IMR-90 (cell line): ENCODE measurements at regions not wholly inside any gene's neighbourhood (a gene's known extent, or its start where the extent isn't known, plus 50 kb on each side); places are given as distances from the start of the nearest gene placed in this dataset.

Source experiments
- ATAC-seq: fragments of 200-7000 bp; cut with Tn5 transposase; 2 replicates; pipeline ENCODE4 v1.9.1; 2020; ENCODE audit warnings: low read depth, mild to moderate bottlenecking, moderate library complexity
- BruUV-seq: library from RNA; stranded (reverse); fragments of 400-500 nt; replicated peaks from 2 replicates; lab custom pipeline; 2021; lab: Mats Ljungman, UMichigan
- CTCF ChIA-PET: fragments of 300-600 bp; formaldehyde crosslinking; extraction: SDS; loops from one replicate; lab custom pipeline; 2021; ENCODE audit warnings: antibody characterized with exemption; lab: Yijun Ruan, JAX
- POLR2A ChIA-PET: fragments of 300-600 bp; sonication (Branson Sonifier 250); formaldehyde crosslinking; loops from one replicate; lab custom pipeline; 2022; ENCODE audit warnings: antibody characterized with exemption; ENCODE audit not compliant: unreplicated experiment; lab: Charles Lee
- DNase-seq: peaks from one replicate; pipeline ENCODE4 v3.0.0; 2013
- H2AFZ ChIP-seq: replicated peaks from 2 replicates; pipeline ENCODE3; 2013; ENCODE audit warnings: low read length, mild to moderate bottlenecking; ENCODE audit not compliant: poor library complexity
- H2AK5ac ChIP-seq: 2 replicates; pipeline ENCODE4 v1.6.1; 2013; ENCODE audit warnings: low read depth, low read length, inconsistent platforms
- H2AK9ac ChIP-seq: replicated peaks from 2 replicates; pipeline ENCODE3; 2013; ENCODE audit warnings: mild to moderate bottlenecking, low read depth, low read length, moderate library complexity; ENCODE audit not compliant: poor library complexity
- H2BK120ac ChIP-seq: 2 replicates; pipeline ENCODE4 v1.6.1; 2013; ENCODE audit warnings: low read depth, low read length, inconsistent platforms
- H2BK15ac ChIP-seq: 3 replicates; pipeline ENCODE4 v1.6.1; 2013; ENCODE audit warnings: low read depth, low read length, inconsistent platforms
- H2BK20ac ChIP-seq: 2 replicates; pipeline ENCODE4 v1.6.1; 2013; ENCODE audit warnings: low read depth, mild to moderate bottlenecking, inconsistent platforms, low read length, moderate library complexity
- H2BK5ac ChIP-seq: 2 replicates; pipeline ENCODE4 v1.6.1; 2013; ENCODE audit warnings: mild to moderate bottlenecking, low read depth, low read length, inconsistent platforms; ENCODE audit not compliant: poor library complexity, severe bottlenecking
- H3K14ac ChIP-seq: replicated peaks from 2 replicates; pipeline ENCODE4 v1.6.1; 2013; ENCODE audit warnings: low read depth, low read length, inconsistent platforms
- H3K18ac ChIP-seq: 2 replicates; pipeline ENCODE4 v1.6.1; 2013; ENCODE audit warnings: low read depth, low read length, control low read depth
- H3K23ac ChIP-seq: 2 replicates; pipeline ENCODE4 v1.6.1; 2013; ENCODE audit warnings: low read depth, low read length, inconsistent platforms
- H3K27ac ChIP-seq: 2 replicates; pipeline ENCODE4 v1.5.1; 2013; ENCODE audit warnings: mild to moderate bottlenecking, control low read depth, low read length; ENCODE audit not compliant: insufficient read depth
- H3K27me3 ChIP-seq: 2 replicates; pipeline ENCODE4 v1.6.1; 2013; ENCODE audit warnings: low read length; ENCODE audit not compliant: control insufficient read depth, insufficient read depth
- H3K36me3 ChIP-seq: 2 replicates; pipeline ENCODE4 v1.6.1; 2013; ENCODE audit warnings: low read length, mixed read lengths; ENCODE audit not compliant: control insufficient read depth, insufficient read depth
- H3K4ac ChIP-seq: 2 replicates; pipeline ENCODE4 v1.6.1; 2013; ENCODE audit warnings: low read depth, low read length, inconsistent platforms
- H3K4me1 ChIP-seq: 2 replicates; pipeline ENCODE4 v1.6.1; 2013; ENCODE audit warnings: low read length, mixed read lengths; ENCODE audit not compliant: control insufficient read depth, insufficient read depth
- H3K4me2 ChIP-seq: 2 replicates; pipeline ENCODE4 v1.6.1; 2013; ENCODE audit warnings: low read depth, mild to moderate bottlenecking, control low read depth, low read length, moderate library complexity
- H3K4me3 ChIP-seq: 2 replicates; pipeline ENCODE4 v1.5.1; 2013; ENCODE audit warnings: low read depth, mild to moderate bottlenecking, control low read depth, low read length, moderate library complexity; ENCODE audit not compliant: insufficient read depth
- H3K56ac ChIP-seq: 2 replicates; pipeline ENCODE4 v1.6.1; 2013; ENCODE audit warnings: low read length, inconsistent platforms; ENCODE audit not compliant: insufficient read depth; ENCODE audit errors: extremely low read depth
- H3K79me1 ChIP-seq, 2 experiments: 2 replicates each; pipeline ENCODE4 v1.6.1; 2013; ENCODE audit warnings: low read length in 2 of 2, inconsistent platforms in 1 of 2, low read depth in 1 of 2
- H3K9ac ChIP-seq: 2 replicates; pipeline ENCODE4 v1.6.1; 2013; ENCODE audit warnings: low read depth, low read length, control low read depth
- H3K9me1 ChIP-seq: 2 replicates; pipeline ENCODE4 v1.6.1; 2013; ENCODE audit warnings: low read length, inconsistent platforms; ENCODE audit not compliant: insufficient read depth
- H3K9me3 ChIP-seq: 2 replicates; pipeline ENCODE4 v1.6.1; 2013; ENCODE audit warnings: low read length; ENCODE audit not compliant: control insufficient read depth, insufficient read depth
- H4K20me1 ChIP-seq: 2 replicates; pipeline ENCODE4 v1.6.1; 2013; ENCODE audit warnings: low read length, inconsistent platforms; ENCODE audit not compliant: insufficient read depth
- H4K5ac ChIP-seq: 2 replicates; pipeline ENCODE4 v1.6.1; 2013; ENCODE audit warnings: mild to moderate bottlenecking, low read depth, low read length, control low read depth
- H4K8ac ChIP-seq, 2 experiments: 2 replicates each; pipeline ENCODE4 v1.6.1; 2013; ENCODE audit warnings: low read depth in 2 of 2, low read length in 2 of 2, control low read depth in 1 of 2, inconsistent platforms in 1 of 2
- H4K91ac ChIP-seq: 2 replicates; pipeline ENCODE4 v1.6.1; 2013; ENCODE audit warnings: low read depth, low read length, inconsistent platforms; ENCODE audit not compliant: insufficient read depth
- BHLHE40 ChIP-seq: fragments of 150-350 bp; IDR thresholded peaks from 2 replicates; pipeline ENCODE4 v1.6.1; 2016; ENCODE audit warnings: mild to moderate bottlenecking, low read depth, low read length
- MAZ ChIP-seq: IDR thresholded peaks from 2 replicates; pipeline ENCODE4 v1.6.1; 2012; ENCODE audit warnings: low read depth, mild to moderate bottlenecking, low read length, improper control_type of control experiment, moderate library complexity, borderline replicate concordance
- RAD21 ChIP-seq: IDR thresholded peaks from 2 replicates; pipeline ENCODE4 v1.6.1; 2012; ENCODE audit warnings: low read length, improper control_type of control experiment
- RCOR1 ChIP-seq: IDR thresholded peaks from 2 replicates; pipeline ENCODE4 v1.6.1; 2012; ENCODE audit warnings: mild to moderate bottlenecking, low read length, improper control_type of control experiment; ENCODE audit not compliant: insufficient replicate concordance
- RFX5 ChIP-seq: IDR thresholded peaks from 2 replicates; pipeline ENCODE4 v1.8.0; 2012; ENCODE audit warnings: low read depth, mild to moderate bottlenecking, low read length, moderate library complexity
- WGBS, 2 experiments: methylation state at CpG; one replicate each; pipeline versions ENCODE4 v1.1.5 to v1.1.7; 2013; ENCODE audit warnings: missing lambda C conversion rate in 2 of 2; ENCODE audit not compliant: insufficient read length in 1 of 2; ENCODE audit errors: extremely low coverage in 2 of 2; 5-methylcytosine and 5-hydroxymethylcytosine counted together
- dilution Hi-C: fragments of 300-500 bp; cut with HindIII; formaldehyde crosslinking; loops from one replicate; pipeline ENCODE4 v1.14.3; 2018; ENCODE audit warnings: low sequenced_read_pairs; ENCODE audit not compliant: unreplicated experiment
- in situ Hi-C: fragments of 300-500 bp; cut with MboI; formaldehyde crosslinking; loops from 3 replicates; pipeline ENCODE4 v1.14.3; 2019; ENCODE audit warnings: low sequenced_read_pairs, inconsistent platforms, mixed read lengths
- intact Hi-C: fragments of 100-400 bp; cut with micrococcal nuclease; formaldehyde crosslinking; loops from 2 replicates; pipeline ENCODE4 v1.10.0; 2022

DNA sequence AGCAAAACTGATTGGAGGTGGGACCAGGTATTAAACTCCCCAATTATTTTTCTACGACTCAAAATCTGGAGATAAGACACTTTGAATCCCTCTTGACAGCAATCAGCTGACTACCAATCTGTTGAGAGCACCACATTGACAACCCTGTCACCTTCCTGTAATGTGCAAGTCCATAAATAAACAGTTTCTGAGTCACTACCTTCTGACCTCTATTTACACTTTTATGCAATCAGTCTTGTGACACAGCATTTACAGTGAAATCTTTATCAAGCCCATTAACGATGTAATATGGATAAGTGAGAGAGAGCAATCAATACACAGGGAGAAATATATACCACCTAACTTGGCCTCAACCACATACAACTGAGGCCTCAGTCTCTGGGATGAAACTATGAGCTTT lies 283.7 kb upstream of the ANO5 start:
- ChIA-PET CTCF (no interaction called here), POLR2A (no interaction called here)
- Histone ChIP-seq H3K18ac (no peak overlapping the region), H3K9ac (no peak overlapping the region), H2AK5ac (no peak overlapping the region), H3K9me1 (no peaks in the 10 kb centered on the region), H3K23ac (no peak overlapping the region), H2AK9ac (no peak overlapping the region), H3K4me2 (no peak overlapping the region), H4K5ac (no peak overlapping the region), H2BK5ac (no peak overlapping the region), H4K8ac (no peak overlapping the region), H3K9me3 (peaks cover 3% of the 10 kb centered on the region), H2BK15ac (no peak overlapping the region), H3K79me1 (no peaks in the 10 kb centered on the region), H3K36me3 (no peaks in the 10 kb centered on the region), H3K4ac (no peak overlapping the region), H3K4me3 (no peak overlapping the region), H4K91ac (no peak overlapping the region), H3K14ac (no peak overlapping the region), H3K56ac (no peak overlapping the region), H2BK20ac (no peak overlapping the region), H2AFZ (no peak overlapping the region), H3K4me1 (no peaks in the 10 kb centered on the region), H3K27me3 (no peaks in the 10 kb centered on the region), H2BK120ac (no peak overlapping the region), H3K27ac (no peak overlapping the region), H4K20me1 (no peaks in the 10 kb centered on the region)
- in situ Hi-C loops (no loop called here), intact Hi-C loops (no loop called here), dilution Hi-C loops (no loop called here)
- no CpG with 5 or more reads among the region's 2 CpGs for WGBS, 2 experiments
- ATAC-seq (no peak), DNase-seq (no peak)
- BruUV-seq = no TSS peak
- no peak for TF ChIP-seq MAZ
- TF ChIP-seq BHLHE40 = no peak
- TF ChIP-seq RAD21 = no peak
- no peak for TF ChIP-seq RFX5
- no peak for TF ChIP-seq RCOR1
